ENCODE measurements at regions not wholly inside any gene's neighbourhood (a gene's known extent, or its start where the extent isn't known, plus 50 kb on each side); places are given as distances from the start of the nearest gene placed in this dataset.

GRCh38 chr7:16365952-16366351 is 55.4 kb downstream of the CRPPA start:
- TF ChIP-seq TCF12 (IDR thresholded peaks at IDR 0.05; ENCODE audit: low read depth) (no peak), TAF1 (IDR thresholded peaks at IDR 0.05; ENCODE audit: low read depth) (no peak), CREB1 (IDR thresholded peaks at IDR 0.05; ENCODE audit: low read depth) (no peak), YY1 (IDR thresholded peaks at IDR 0.05; ENCODE audit: low read depth) (no peak), CEBPB (IDR thresholded peaks at IDR 0.05) (no peak), TEAD4 (IDR thresholded peaks at IDR 0.05) (no peak), EGR1 (IDR thresholded peaks at IDR 0.05) (no peak), FOXM1 (IDR thresholded peaks at IDR 0.05; ENCODE audit: borderline replicate concordance, low read depth) (no peak), MAX (IDR thresholded peaks at IDR 0.05) (no peak), EP300 (IDR thresholded peaks at IDR 0.05; ENCODE audit: borderline replicate concordance) (no peak)
- TF ChIP-seq, protein P1, sequence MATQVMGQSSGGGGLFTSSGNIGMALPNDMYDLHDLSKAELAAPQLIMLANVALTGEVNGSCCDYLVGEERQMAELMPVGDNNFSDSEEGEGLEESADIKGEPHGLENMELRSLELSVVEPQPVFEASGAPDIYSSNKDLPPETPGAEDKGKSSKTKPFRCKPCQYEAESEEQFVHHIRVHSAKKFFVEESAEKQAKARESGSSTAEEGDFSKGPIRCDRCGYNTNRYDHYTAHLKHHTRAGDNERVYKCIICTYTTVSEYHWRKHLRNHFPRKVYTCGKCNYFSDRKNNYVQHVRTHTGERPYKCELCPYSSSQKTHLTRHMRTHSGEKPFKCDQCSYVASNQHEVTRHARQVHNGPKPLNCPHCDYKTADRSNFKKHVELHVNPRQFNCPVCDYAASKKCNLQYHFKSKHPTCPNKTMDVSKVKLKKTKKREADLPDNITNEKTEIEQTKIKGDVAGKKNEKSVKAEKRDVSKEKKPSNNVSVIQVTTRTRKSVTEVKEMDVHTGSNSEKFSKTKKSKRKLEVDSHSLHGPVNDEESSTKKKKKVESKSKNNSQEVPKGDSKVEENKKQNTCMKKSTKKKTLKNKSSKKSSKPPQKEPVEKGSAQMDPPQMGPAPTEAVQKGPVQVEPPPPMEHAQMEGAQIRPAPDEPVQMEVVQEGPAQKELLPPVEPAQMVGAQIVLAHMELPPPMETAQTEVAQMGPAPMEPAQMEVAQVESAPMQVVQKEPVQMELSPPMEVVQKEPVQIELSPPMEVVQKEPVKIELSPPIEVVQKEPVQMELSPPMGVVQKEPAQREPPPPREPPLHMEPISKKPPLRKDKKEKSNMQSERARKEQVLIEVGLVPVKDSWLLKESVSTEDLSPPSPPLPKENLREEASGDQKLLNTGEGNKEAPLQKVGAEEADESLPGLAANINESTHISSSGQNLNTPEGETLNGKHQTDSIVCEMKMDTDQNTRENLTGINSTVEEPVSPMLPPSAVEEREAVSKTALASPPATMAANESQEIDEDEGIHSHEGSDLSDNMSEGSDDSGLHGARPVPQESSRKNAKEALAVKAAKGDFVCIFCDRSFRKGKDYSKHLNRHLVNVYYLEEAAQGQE (IDR thresholded peaks at IDR 0.05; ENCODE audit: low read depth): no peak
- TF ChIP-seq, protein P2, sequence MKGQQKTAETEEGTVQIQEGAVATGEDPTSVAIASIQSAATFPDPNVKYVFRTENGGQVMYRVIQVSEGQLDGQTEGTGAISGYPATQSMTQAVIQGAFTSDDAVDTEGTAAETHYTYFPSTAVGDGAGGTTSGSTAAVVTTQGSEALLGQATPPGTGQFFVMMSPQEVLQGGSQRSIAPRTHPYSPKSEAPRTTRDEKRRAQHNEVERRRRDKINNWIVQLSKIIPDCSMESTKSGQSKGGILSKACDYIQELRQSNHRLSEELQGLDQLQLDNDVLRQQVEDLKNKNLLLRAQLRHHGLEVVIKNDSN (IDR thresholded peaks at IDR 0.05): no peak
